Lung (tissue), 11 donors: ENCODE measurements at regions not wholly inside any gene's neighbourhood (a gene's known extent, or its start where the extent isn't known, plus 50 kb on each side); places are given as distances from the start of the nearest gene placed in this dataset.
"Not testable (repeated sequence)": the region's sequence is repeated elsewhere in the genome, so short reads cannot be mapped to it uniquely, and the experiment has no call there.

Experiments used
- ATAC-seq: fragments of 200-7000 bp; cut with Tn5 transposase; one replicate; pipeline ENCODE4 v1.9.1; 2020; ENCODE audit warnings: moderate number of reproducible peaks; ENCODE audit not compliant: insufficient read depth, low FRiP score
- DNase-seq, 3 donors: peaks; one replicate each; pipeline ENCODE4 v3.0.0-alpha.2; 2013 to 2017
- H3K27ac ChIP-seq, 2 donors: one replicate each; pipeline ENCODE4 v1.5.1; 2013; ENCODE audit warnings: mild to moderate bottlenecking in 2 of 2, moderate library complexity in 2 of 2, control low read depth in 1 of 2, inconsistent platforms in 1 of 2, low read depth in 1 of 2, low read length in 1 of 2
- H3K27me3 ChIP-seq, 3 donors: one replicate each; pipeline ENCODE4 v1.5.1; 2013; ENCODE audit warnings: low read length in 2 of 3; ENCODE audit not compliant: control insufficient read depth in 3 of 3, insufficient read depth in 3 of 3
- H3K36me3 ChIP-seq, 4 donors: one replicate each; pipeline ENCODE4 v1.5.1; 2013; ENCODE audit warnings: low read length in 4 of 4, mild to moderate bottlenecking in 1 of 4, moderate library complexity in 1 of 4; ENCODE audit not compliant: control insufficient read depth in 4 of 4, insufficient read depth in 4 of 4
- H3K4me1 ChIP-seq, 5 donors: one replicate each; pipeline ENCODE4 v1.5.1; 2013; ENCODE audit warnings: low read length in 5 of 5, mild to moderate bottlenecking in 2 of 5, moderate library complexity in 1 of 5; ENCODE audit not compliant: control insufficient read depth in 5 of 5, insufficient read depth in 5 of 5
- H3K4me3 ChIP-seq: one replicate; pipeline ENCODE4 v1.5.1; 2013; ENCODE audit warnings: mild to moderate bottlenecking, control low read depth, moderate library complexity
- H3K9ac ChIP-seq, 2 donors: one replicate each; pipeline ENCODE4 v1.5.1; 2013; ENCODE audit warnings: low read length in 2 of 2, control low read depth in 1 of 2; ENCODE audit not compliant: insufficient read depth in 1 of 2
- H3K9me3 ChIP-seq, 4 donors: one replicate each; pipeline ENCODE4 v1.5.1; 2013; ENCODE audit warnings: low read length in 3 of 4, mild to moderate bottlenecking in 1 of 4, moderate library complexity in 1 of 4; ENCODE audit not compliant: control insufficient read depth in 4 of 4, insufficient read depth in 3 of 4
- CTCF ChIP-seq: IDR thresholded peaks from 2 replicates; pipeline ENCODE4 v1.5.1; 2012; ENCODE audit warnings: mild to moderate bottlenecking; ENCODE audit errors: control extremely low read depth, extremely low read depth
- WGBS, 2 donors: extraction: QIAGEN DNeasy Blood & Tissue Kit; methylation state at CpG; one replicate each; pipeline ENCODE4 v1.1.7; 2013; 5-methylcytosine and 5-hydroxymethylcytosine counted together
- donor health status: control.
- donor health status: control.
- donor health status: Bipolar disorder and iron deficiency.
- donor health status: healthy.
- donor health status: DM: yes; HTN: yes; CAD: no.

GRCh38 chr13:65275838-65276630, 1954.1 kb downstream of the PCDH9 start:
- no peak for TF ChIP-seq CTCF
- no peaks in the 10 kb centered on the region for H3K9me3 ChIP-seq
- H3K9ac ChIP-seq, result no peak overlapping the region
- no peak overlapping the region for H3K27ac ChIP-seq
- ATAC-seq, result no peak
- no peak for DNase-seq
- no peaks in the 10 kb centered on the region for H3K27me3 ChIP-seq
- no peak overlapping the region for H3K4me3 ChIP-seq
- WGBS, 2 donors, result 77 to 79% methylated on average over 5 of the region's 5 CpGs
- H3K36me3 ChIP-seq, result no peaks in the 10 kb centered on the region
- no peaks in the 10 kb centered on the region for H3K4me1 ChIP-seq

GRCh38 chr13:65275108-65275507, 1955.0 kb downstream of the PCDH9 start:
- Histone ChIP-seq H3K4me1 (no peaks in the 10 kb centered on the region), H3K27ac (no peak overlapping the region), H3K9me3 (no peaks in the 10 kb centered on the region), H3K36me3 (no peaks in the 10 kb centered on the region), H3K4me3 (no peak overlapping the region), H3K27me3 (no peaks in the 10 kb centered on the region), H3K9ac (no peak overlapping the region)
- ATAC-seq (no peak), DNase-seq (no peak)
- TF ChIP-seq CTCF, result no peak
- WGBS, 2 donors, result 91 to 93% methylated on average over 3 of the region's 3 CpGs

- H3K27me3 ChIP-seq, H3K9me3 ChIP-seq, H3K27ac ChIP-seq, H3K4me3 ChIP-seq, H3K36me3 ChIP-seq, DNase-seq, ATAC-seq, H3K9ac ChIP-seq, H3K4me1 ChIP-seq: not testable (repeated sequence)
- WGBS, 2 donors, result 86 to 91% methylated on average over 6 of the region's 6 CpGs
Measured at GRCh38 chr13:65273811-65274420, 1956.2 kb downstream of the PCDH9 start.

- no peak for TF ChIP-seq CTCF
- H3K36me3 ChIP-seq, result no peaks in the 10 kb centered on the region
- no peak overlapping the region for H3K4me3 ChIP-seq
- peaks cover 0 to 2% (median 0%) of the 10 kb centered on the region in 4 donors for H3K9me3 ChIP-seq
- ATAC-seq, result no peak
- no peak overlapping the region for H3K27ac ChIP-seq
- H3K4me1 ChIP-seq, result no peaks in the 10 kb centered on the region
- H3K9ac ChIP-seq, result no peak overlapping the region
- H3K27me3 ChIP-seq, result no peaks in the 10 kb centered on the region
- DNase-seq, result no peak
Measured at GRCh38 chr13:65268009-65268408, 1962.1 kb downstream of the PCDH9 start.
